Tibial nerve (tissue), 4 donors: ENCODE measurements at regions not wholly inside any gene's neighbourhood (a gene's known extent, or its start where the extent isn't known, plus 50 kb on each side); places are given as distances from the start of the nearest gene placed in this dataset.
"Not testable (repeated sequence)": the region's sequence is repeated elsewhere in the genome, so short reads cannot be mapped to it uniquely, and the experiment has no call there.

Experiments
- DNase-seq, 2 donors: peaks; one replicate each; pipeline ENCODE4 v3.0.0-alpha.2; 2019; ENCODE audit warnings: low spot score in 2 of 2
- H3K27ac ChIP-seq, 4 donors: fragments of 200-600 bp; sonication (generic) in 3 of 4; one replicate each; pipeline ENCODE4 v1.5.1; 2017 to 2019; ENCODE audit warnings: mild to moderate bottlenecking in 1 of 4
- H3K27me3 ChIP-seq, 2 donors: fragments of 200-600 bp; sonication (generic) in 1 of 2; one replicate each; pipeline versions ENCODE4 v1.5.1 to v1.6.0; 2017 to 2019
- H3K36me3 ChIP-seq, 3 donors: fragments of 200-600 bp; sonication (generic); one replicate each; pipeline ENCODE4 v1.5.1; 2018 to 2019
- H3K4me1 ChIP-seq, 4 donors: fragments of 200-600 bp; sonication (generic) in 3 of 4; one replicate each; pipeline ENCODE4 v1.5.1; 2017 to 2019
- H3K4me3 ChIP-seq, 4 donors: fragments of 200-600 bp; sonication (generic) in 3 of 4; one replicate each; pipeline ENCODE4 v1.5.1; 2017 to 2019; ENCODE audit warnings: mild to moderate bottlenecking in 1 of 4, moderate library complexity in 1 of 4
- H3K9me3 ChIP-seq, 4 donors: fragments of 200-600 bp; sonication (generic) in 3 of 4; one replicate each; pipeline ENCODE4 v1.5.1; 2017 to 2019
- CTCF ChIP-seq, 5 experiments: fragments of 200-600 bp in 3 of 5; fragments of 450-650 bp in 2 of 5; sonication (generic) in 3 of 5; IDR thresholded peaks; one replicate each; pipeline ENCODE4 v1.5.1; 2016 to 2019; ENCODE audit warnings: antibody characterized with exemption in 5 of 5, mild to moderate bottlenecking in 3 of 5, moderate library complexity in 2 of 5
- EP300 ChIP-seq, 2 donors: sonication (generic); formaldehyde crosslinking; IDR thresholded peaks; one replicate each; pipeline ENCODE4 v1.6.1; 2017; ENCODE audit warnings: antibody characterized with exemption in 2 of 2, mild to moderate bottlenecking in 1 of 2
- POLR2A ChIP-seq, 2 donors: fragments of 450-650 bp; IDR thresholded peaks; one replicate each; pipeline ENCODE4 v1.6.1; 2017; ENCODE audit warnings: antibody characterized with exemption in 2 of 2, mild to moderate bottlenecking in 2 of 2, moderate library complexity in 2 of 2
- WGBS, 2 donors: methylation state at CpG; one replicate each; pipeline ENCODE4 v1.1.5; 2018; 5-methylcytosine and 5-hydroxymethylcytosine counted together

- H3K36me3 ChIP-seq = no peaks in the 10 kb centered on the region
- WGBS, 2 donors = 76 to 80% methylated on average over 5 of the region's 5 CpGs
Measured at GRCh38 chr5:12522116-12522515, 617.9 kb upstream of the CTNND2 start.

GRCh38 chr5:12504983-12505382, 600.7 kb upstream of the CTNND2 start:
- H3K27me3 ChIP-seq, H3K4me3 ChIP-seq, H3K4me1 ChIP-seq, DNase-seq, H3K36me3 ChIP-seq, H3K27ac ChIP-seq, H3K9me3 ChIP-seq: not testable (repeated sequence)
- WGBS, 2 donors = 61 to 71% methylated on average over 1 of the region's 1 CpG

More at GRCh38 chr5:12522116-12522515, 617.9 kb upstream of the CTNND2 start:
- H3K4me1 ChIP-seq = no peaks in the 10 kb centered on the region
- no peak overlapping the region for H3K4me3 ChIP-seq
- no peak for DNase-seq
- H3K27ac ChIP-seq = no peak overlapping the region
- H3K9me3 ChIP-seq = no peaks in the 10 kb centered on the region
- H3K27me3 ChIP-seq = no peaks in the 10 kb centered on the region
- TF ChIP-seq CTCF (IDR thresholded peaks at IDR 0.05) (no peak), EP300 (IDR thresholded peaks at IDR 0.05) (no peak), POLR2A (IDR thresholded peaks at IDR 0.05) (no peak)

GRCh38 chr5:12488161-12488560, 583.9 kb upstream of the CTNND2 start:
- TF ChIP-seq CTCF (IDR thresholded peaks at IDR 0.05) = no peak
- TF ChIP-seq POLR2A (IDR thresholded peaks at IDR 0.05) = no peak
- no peak for TF ChIP-seq EP300 (IDR thresholded peaks at IDR 0.05)
- H3K36me3 ChIP-seq = no peaks in the 10 kb centered on the region
- WGBS, 2 donors = 79 to 83% methylated on average over 3 of the region's 3 CpGs

GRCh38 chr5:12480487-12480886, 576.2 kb upstream of the CTNND2 start:
- TF ChIP-seq CTCF (IDR thresholded peaks at IDR 0.05) (no peak), EP300 (IDR thresholded peaks at IDR 0.05) (no peak), POLR2A (IDR thresholded peaks at IDR 0.05) (no peak)
- no peak for DNase-seq
- 83 to 88% methylated on average over 3 of the region's 3 CpGs for WGBS, 2 donors
- no peaks in the 10 kb centered on the region for H3K27me3 ChIP-seq
- no peak overlapping the region for H3K4me3 ChIP-seq
- no peaks in the 10 kb centered on the region for H3K4me1 ChIP-seq
- no peak overlapping the region for H3K27ac ChIP-seq
- H3K9me3 ChIP-seq = no peaks in the 10 kb centered on the region
- no peaks in the 10 kb centered on the region for H3K36me3 ChIP-seq

More at GRCh38 chr5:12488161-12488560, 583.9 kb upstream of the CTNND2 start:
- Histone ChIP-seq H3K4me3 (no peak overlapping the region), H3K27me3 (no peaks in the 10 kb centered on the region), H3K9me3 (peaks cover 0 to 4% (median 0%) of the 10 kb centered on the region in 4 donors), H3K4me1 (no peaks in the 10 kb centered on the region), H3K27ac (no peak overlapping the region)
- DNase-seq = no peak

- Histone ChIP-seq H3K27me3 (no peaks in the 10 kb centered on the region), H3K27ac (no peak overlapping the region), H3K4me1 (no peaks in the 10 kb centered on the region), H3K4me3 (no peak overlapping the region), H3K9me3 (peaks cover 0 to 1% (median 0%) of the 10 kb centered on the region in 4 donors), H3K36me3 (no peaks in the 10 kb centered on the region)
- WGBS, 2 donors = 90 to 92% methylated on average over 2 of the region's 2 CpGs
- TF ChIP-seq EP300 (IDR thresholded peaks at IDR 0.05) = no peak
- no peak for TF ChIP-seq CTCF (IDR thresholded peaks at IDR 0.05)
- no peak for TF ChIP-seq POLR2A (IDR thresholded peaks at IDR 0.05)
- DNase-seq = no peak
Measured at GRCh38 chr5:12477554-12477953, 573.3 kb upstream of the CTNND2 start.

- no peak for TF ChIP-seq EP300 (IDR thresholded peaks at IDR 0.05)
- TF ChIP-seq CTCF (IDR thresholded peaks at IDR 0.05) = no peak
- no peak for TF ChIP-seq POLR2A (IDR thresholded peaks at IDR 0.05)
- Histone ChIP-seq H3K36me3 (no peaks in the 10 kb centered on the region), H3K27me3 (no peaks in the 10 kb centered on the region), H3K4me3 (no peak overlapping the region), H3K9me3 (peaks cover 0 to 15% (median 0%) of the 10 kb centered on the region in 4 donors), H3K27ac (no peak overlapping the region), H3K4me1 (no peaks in the 10 kb centered on the region)
- 86 to 93% methylated on average over 4 of the region's 4 CpGs for WGBS, 2 donors
- no peak for DNase-seq
Measured at GRCh38 chr5:12467799-12468198, 563.6 kb upstream of the CTNND2 start.
